HK-2 (cell line): ENCODE measurements at regions not wholly inside any gene's neighbourhood (a gene's known extent, or its start where the extent isn't known, plus 50 kb on each side); places are given as distances from the start of the nearest gene placed in this dataset.
"Not testable (repeated sequence)": the region's sequence is repeated elsewhere in the genome, so short reads cannot be mapped to it uniquely, and the experiment has no call there.

ENCODE experiments used
- DNase-seq: peaks from one replicate; pipeline ENCODE4 v3.0.0-alpha.2; 2018; ENCODE audit not compliant: unreplicated experiment

GRCh38 chr12:46518729-46519128 lies 146.2 kb upstream of the SLC38A2 start:
- no peak for DNase-seq

GRCh38 chr12:46518169-46518568 lies 145.6 kb upstream of the SLC38A2 start:
- no peak for DNase-seq

- DNase-seq: no peak
Measured at GRCh38 chr12:46517579-46517962, 145.0 kb upstream of the SLC38A2 start.

- no peak for DNase-seq
Measured at GRCh38 chr12:46516933-46517578, 144.5 kb upstream of the SLC38A2 start.

GRCh38 chr12:46516238-46516932 lies 143.8 kb upstream of the SLC38A2 start:
- DNase-seq: no peak

- no peak for DNase-seq
Measured at GRCh38 chr12:46515829-46516228, 143.3 kb upstream of the SLC38A2 start.

GRCh38 chr12:46514886-46515285 lies 142.3 kb upstream of the SLC38A2 start:
- DNase-seq: no peak

- DNase-seq: not testable (repeated sequence)
Measured at GRCh38 chr12:46510257-46510656, 137.7 kb upstream of the SLC38A2 start.

GRCh38 chr12:46509135-46509534 lies 136.6 kb upstream of the SLC38A2 start:
- no peak for DNase-seq

GRCh38 chr12:46508651-46509050 lies 136.1 kb upstream of the SLC38A2 start:
- no peak for DNase-seq

- no peak for DNase-seq
Measured at GRCh38 chr12:46507766-46508165, 135.2 kb upstream of the SLC38A2 start.

GRCh38 chr12:46506961-46507360 lies 134.4 kb upstream of the SLC38A2 start:
- no peak for DNase-seq

GRCh38 chr12:46506198-46506597 lies 133.6 kb upstream of the SLC38A2 start:
- DNase-seq: no peak

- DNase-seq: no peak
Measured at GRCh38 chr12:46504494-46504893, 131.9 kb upstream of the SLC38A2 start.

GRCh38 chr12:46503637-46504175 lies 131.1 kb upstream of the SLC38A2 start:
- no peak for DNase-seq

- DNase-seq: no peak
Measured at GRCh38 chr12:46500673-46501072, 128.1 kb upstream of the SLC38A2 start.

- DNase-seq: no peak
Measured at GRCh38 chr12:46499901-46500300, 127.3 kb upstream of the SLC38A2 start.

- DNase-seq: no peak
Measured at GRCh38 chr12:46499226-46499625, 126.7 kb upstream of the SLC38A2 start.

GRCh38 chr12:46497739-46498138 lies 125.2 kb upstream of the SLC38A2 start:
- no peak for DNase-seq

GRCh38 chr12:46494424-46494823 lies 121.9 kb upstream of the SLC38A2 start:
- DNase-seq: no peak

- no peak for DNase-seq
Measured at GRCh38 chr12:46493834-46494181, 121.2 kb upstream of the SLC38A2 start.

- no peak for DNase-seq
Measured at GRCh38 chr12:46493150-46493833, 120.7 kb upstream of the SLC38A2 start.
